Pons (tissue), 1 donor: ENCODE measurements at regions not wholly inside any gene's neighbourhood (a gene's known extent, or its start where the extent isn't known, plus 50 kb on each side); places are given as distances from the start of the nearest gene placed in this dataset.

ENCODE experiments used
- DNase-seq: peaks from one replicate; pipeline ENCODE4 v3.0.0-alpha.2; 2016; ENCODE audit warnings: low spot score

GRCh38 chr11:109972939-109973338 is 120.3 kb upstream of the ZC3H12C start:
- DNase-seq = no peak

- no peak for DNase-seq
Measured at GRCh38 chr11:109973486-109973885, 119.7 kb upstream of the ZC3H12C start.

- DNase-seq = no peak
Measured at GRCh38 chr11:109974523-109974922, 118.7 kb upstream of the ZC3H12C start.

- DNase-seq = no peak
Measured at GRCh38 chr11:109978895-109979294, 114.3 kb upstream of the ZC3H12C start.

GRCh38 chr11:109981031-109981636 is 112.1 kb upstream of the ZC3H12C start:
- no peak for DNase-seq

- DNase-seq = no peak
Measured at GRCh38 chr11:109983358-109983757, 109.8 kb upstream of the ZC3H12C start.

- peak; percentile 49 for DNase-seq
Measured at GRCh38 chr11:109984634-109985289, 108.4 kb upstream of the ZC3H12C start.

- DNase-seq = no peak
Measured at GRCh38 chr11:109986488-109986887, 106.7 kb upstream of the ZC3H12C start.

- DNase-seq = no peak
Measured at GRCh38 chr11:109991835-109992234, 101.4 kb upstream of the ZC3H12C start.

- no peak for DNase-seq
Measured at GRCh38 chr11:109993786-109994185, 99.4 kb upstream of the ZC3H12C start.

GRCh38 chr11:109994907-109995306 is 98.3 kb upstream of the ZC3H12C start:
- no peak for DNase-seq

- no peak for DNase-seq
Measured at GRCh38 chr11:109996060-109996459, 97.1 kb upstream of the ZC3H12C start.

GRCh38 chr11:109998921-109999320 is 94.3 kb upstream of the ZC3H12C start:
- peak; percentile 32 for DNase-seq

GRCh38 chr11:110000031-110000502 is 93.1 kb upstream of the ZC3H12C start:
- peak; percentile 56 for DNase-seq

- DNase-seq = no peak
Measured at GRCh38 chr11:110000850-110001249, 92.3 kb upstream of the ZC3H12C start.

GRCh38 chr11:110003426-110003825 is 89.8 kb upstream of the ZC3H12C start:
- DNase-seq = no peak

GRCh38 chr11:110011595-110011994 is 81.6 kb upstream of the ZC3H12C start:
- no peak for DNase-seq

- no peak for DNase-seq
Measured at GRCh38 chr11:110015695-110016094, 77.5 kb upstream of the ZC3H12C start.

- DNase-seq = no peak
Measured at GRCh38 chr11:110019675-110020074, 73.5 kb upstream of the ZC3H12C start.

GRCh38 chr11:110022548-110022947 is 70.6 kb upstream of the ZC3H12C start:
- no peak for DNase-seq

- DNase-seq = no peak
Measured at GRCh38 chr11:110023711-110024110, 69.5 kb upstream of the ZC3H12C start.

- DNase-seq = peak; percentile 92
Measured at GRCh38 chr11:110026858-110027626, 66.2 kb upstream of the ZC3H12C start.
